ENCODE measurements at regions not wholly inside any gene's neighbourhood (a gene's known extent, or its start where the extent isn't known, plus 50 kb on each side); places are given as distances from the start of the nearest gene placed in this dataset.

DNA sequence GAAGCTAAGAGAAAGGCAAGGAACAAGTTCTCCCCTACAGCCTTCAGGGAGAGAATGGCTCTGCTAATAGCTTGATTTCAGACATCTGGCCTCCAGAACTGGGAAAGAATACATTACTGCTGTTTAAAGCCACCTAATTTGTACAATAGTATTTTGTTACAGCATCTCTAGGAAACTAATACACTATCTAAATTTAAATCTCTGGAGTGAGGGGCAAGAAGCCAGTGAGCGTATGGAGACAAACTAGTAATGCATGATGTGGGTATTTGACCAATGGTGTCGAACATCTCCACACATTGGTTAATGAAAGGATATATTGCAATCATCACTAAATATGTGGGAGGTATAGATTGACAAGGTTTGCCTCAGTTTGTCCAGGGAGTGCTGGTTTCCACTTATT lies 451.5 kb downstream of the EPM2A start:
- Histone ChIP-seq H3K4me1 (ENCODE audit: control insufficient read depth in 1 of 2, low read depth in 2 of 2) (no peaks in the 10 kb centered on the region), H3K36me3 (no peaks in the 10 kb centered on the region), H3K27ac (no peak overlapping the region), H3K4me3 (no peak overlapping the region), H3K27me3 (replicated peaks; ENCODE audit: insufficient read depth) (no peaks in the 10 kb centered on the region), H3K9me3 (no peaks in the 10 kb centered on the region)
- ATAC-seq (ENCODE audit: insufficient number of reproducible peaks, low FRiP score, low read depth) (no peak), DNase-seq (ENCODE audit: low spot score) (no peak)
- TF ChIP-seq, protein P1, sequence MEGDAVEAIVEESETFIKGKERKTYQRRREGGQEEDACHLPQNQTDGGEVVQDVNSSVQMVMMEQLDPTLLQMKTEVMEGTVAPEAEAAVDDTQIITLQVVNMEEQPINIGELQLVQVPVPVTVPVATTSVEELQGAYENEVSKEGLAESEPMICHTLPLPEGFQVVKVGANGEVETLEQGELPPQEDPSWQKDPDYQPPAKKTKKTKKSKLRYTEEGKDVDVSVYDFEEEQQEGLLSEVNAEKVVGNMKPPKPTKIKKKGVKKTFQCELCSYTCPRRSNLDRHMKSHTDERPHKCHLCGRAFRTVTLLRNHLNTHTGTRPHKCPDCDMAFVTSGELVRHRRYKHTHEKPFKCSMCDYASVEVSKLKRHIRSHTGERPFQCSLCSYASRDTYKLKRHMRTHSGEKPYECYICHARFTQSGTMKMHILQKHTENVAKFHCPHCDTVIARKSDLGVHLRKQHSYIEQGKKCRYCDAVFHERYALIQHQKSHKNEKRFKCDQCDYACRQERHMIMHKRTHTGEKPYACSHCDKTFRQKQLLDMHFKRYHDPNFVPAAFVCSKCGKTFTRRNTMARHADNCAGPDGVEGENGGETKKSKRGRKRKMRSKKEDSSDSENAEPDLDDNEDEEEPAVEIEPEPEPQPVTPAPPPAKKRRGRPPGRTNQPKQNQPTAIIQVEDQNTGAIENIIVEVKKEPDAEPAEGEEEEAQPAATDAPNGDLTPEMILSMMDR (IDR thresholded peaks at IDR 0.05): no peak

DNA sequence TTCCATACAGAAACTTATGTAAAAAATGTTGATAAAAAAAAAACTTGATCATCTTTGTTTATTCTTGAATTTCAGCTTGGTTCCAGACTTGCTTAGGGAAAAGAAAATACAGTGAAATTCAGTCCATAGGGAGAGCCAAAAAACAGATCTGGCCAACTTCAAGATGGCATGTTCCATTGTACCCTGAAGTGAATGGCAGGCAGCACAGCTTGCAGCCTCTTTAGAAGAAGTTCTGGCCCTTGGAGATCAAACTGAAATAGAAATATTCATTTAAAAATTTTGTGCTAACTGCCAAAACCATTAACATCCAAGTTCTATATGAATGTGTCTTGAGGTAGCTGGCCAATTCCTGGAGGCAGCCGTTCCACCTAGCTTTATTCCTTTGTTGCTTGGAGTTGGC lies 448.4 kb downstream of the EPM2A start:
- no peaks in the 10 kb centered on the region for H3K36me3 ChIP-seq
- no peaks in the 10 kb centered on the region for H3K27me3 ChIP-seq (replicated peaks; ENCODE audit: insufficient read depth)
- H3K4me1 ChIP-seq (ENCODE audit: control insufficient read depth in 1 of 2, low read depth in 2 of 2): no peaks in the 10 kb centered on the region
- TF ChIP-seq, protein P1 (IDR thresholded peaks at IDR 0.05): no peak
- no peaks in the 10 kb centered on the region for H3K9me3 ChIP-seq
- no peak overlapping the region for H3K27ac ChIP-seq
- ATAC-seq (ENCODE audit: insufficient number of reproducible peaks, low FRiP score, low read depth) (no peak), DNase-seq (ENCODE audit: low spot score) (no peak)
- no peak overlapping the region for H3K4me3 ChIP-seq

DNA sequence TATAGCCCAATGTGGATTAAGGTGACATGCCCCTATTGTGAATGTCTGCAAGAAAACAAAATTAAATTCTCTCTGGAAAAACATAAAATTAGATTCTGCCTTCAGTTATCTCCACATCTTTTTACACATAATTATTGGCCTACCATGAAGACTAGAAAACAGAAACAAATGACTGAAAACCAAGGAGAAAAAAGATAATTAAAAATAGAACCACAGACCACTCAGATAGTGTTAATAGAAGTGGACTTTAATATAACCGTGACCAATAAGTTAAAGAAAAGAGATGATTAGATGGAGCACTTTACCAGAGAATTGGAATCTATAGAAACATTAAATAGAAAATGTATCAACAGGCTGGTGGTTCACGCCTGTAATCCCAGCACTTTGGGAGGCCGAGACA lies 445.7 kb downstream of the EPM2A start:
- Histone ChIP-seq H3K4me1 (ENCODE audit: control insufficient read depth in 1 of 2, low read depth in 2 of 2) (no peaks in the 10 kb centered on the region), H3K9me3 (no peaks in the 10 kb centered on the region), H3K27me3 (replicated peaks; ENCODE audit: insufficient read depth) (no peaks in the 10 kb centered on the region), H3K36me3 (no peaks in the 10 kb centered on the region), H3K27ac (no peak overlapping the region), H3K4me3 (no peak overlapping the region)
- ATAC-seq (ENCODE audit: insufficient number of reproducible peaks, low FRiP score, low read depth) (no peak), DNase-seq (ENCODE audit: low spot score) (no peak)
- TF ChIP-seq, protein P1 (IDR thresholded peaks at IDR 0.05): no peak

DNA sequence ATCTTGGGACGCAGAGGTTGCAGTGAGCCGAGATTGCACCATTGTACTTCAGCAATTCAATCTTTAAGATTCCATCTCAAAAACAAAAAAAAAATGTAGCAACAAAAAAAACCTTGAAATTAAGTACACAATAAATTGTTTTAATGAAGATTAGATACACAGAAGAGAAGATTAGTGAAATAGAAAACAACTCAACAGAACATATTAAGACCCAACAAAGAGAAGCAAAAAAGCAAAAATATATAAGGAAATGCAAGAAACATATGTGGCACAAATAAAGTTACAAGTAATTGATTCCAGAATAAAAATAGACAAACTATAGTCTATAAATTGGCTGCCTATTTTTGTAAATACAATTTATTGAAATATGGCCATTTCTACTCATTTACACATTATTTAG lies 445.2 kb downstream of the EPM2A start:
- ATAC-seq (ENCODE audit: insufficient number of reproducible peaks, low FRiP score, low read depth) (no peak), DNase-seq (ENCODE audit: low spot score) (no peak)
- Histone ChIP-seq H3K4me3 (no peak overlapping the region), H3K27ac (no peak overlapping the region), H3K4me1 (ENCODE audit: control insufficient read depth in 1 of 2, low read depth in 2 of 2) (no peaks in the 10 kb centered on the region), H3K9me3 (no peaks in the 10 kb centered on the region), H3K36me3 (no peaks in the 10 kb centered on the region), H3K27me3 (replicated peaks; ENCODE audit: insufficient read depth) (no peaks in the 10 kb centered on the region)
- TF ChIP-seq, protein P1 (IDR thresholded peaks at IDR 0.05): no peak

DNA sequence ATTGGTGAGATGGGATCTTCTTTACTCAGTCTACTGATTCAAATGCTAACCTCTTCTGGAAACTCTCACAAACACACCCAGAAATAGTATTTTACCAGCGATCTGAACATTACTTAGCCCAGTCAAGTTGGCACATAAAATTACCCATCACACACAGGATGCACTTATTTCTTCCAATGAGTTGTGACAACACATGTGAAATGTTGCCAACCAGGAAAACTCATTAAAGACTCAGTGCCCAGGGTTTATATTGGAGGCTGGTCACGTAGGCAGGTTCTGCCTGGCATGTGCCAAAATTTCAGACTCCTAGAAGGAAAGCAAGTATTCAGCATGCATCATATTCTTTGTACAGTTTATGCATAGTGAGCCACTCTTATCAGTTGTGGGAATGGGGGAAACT lies 443.3 kb downstream of the EPM2A start:
- Histone ChIP-seq H3K4me3 (no peak overlapping the region), H3K36me3 (no peaks in the 10 kb centered on the region), H3K27me3 (replicated peaks; ENCODE audit: insufficient read depth) (no peaks in the 10 kb centered on the region), H3K4me1 (ENCODE audit: control insufficient read depth in 1 of 2, low read depth in 2 of 2) (no peaks in the 10 kb centered on the region), H3K9me3 (no peaks in the 10 kb centered on the region), H3K27ac (no peak overlapping the region)
- DNase-seq (ENCODE audit: low spot score) (no peak), ATAC-seq (ENCODE audit: insufficient number of reproducible peaks, low FRiP score, low read depth) (no peak)
- TF ChIP-seq, protein P1 (IDR thresholded peaks at IDR 0.05): no peak
